Duodenal mucosa (tissue), 2 donors: ENCODE measurements at regions not wholly inside any gene's neighbourhood (a gene's known extent, or its start where the extent isn't known, plus 50 kb on each side); places are given as distances from the start of the nearest gene placed in this dataset.

Source experiments
- H3K27ac ChIP-seq: one replicate; pipeline ENCODE4 v1.7.0; 2013; ENCODE audit warnings: low read depth, low read length
- H3K27me3 ChIP-seq, 2 donors: one replicate each; pipeline ENCODE4 v1.7.0; 2013; ENCODE audit warnings: low read length in 2 of 2, control low read depth in 1 of 2; ENCODE audit not compliant: insufficient read depth in 2 of 2, control insufficient read depth in 1 of 2
- H3K36me3 ChIP-seq, 2 donors: one replicate each; pipeline ENCODE4 v1.7.0; 2013; ENCODE audit warnings: low read length in 2 of 2, control low read depth in 1 of 2; ENCODE audit not compliant: insufficient read depth in 2 of 2, control insufficient read depth in 1 of 2
- H3K4me1 ChIP-seq, 2 donors: one replicate each; pipeline ENCODE4 v1.7.0; 2013; ENCODE audit warnings: low read length in 2 of 2, control low read depth in 1 of 2; ENCODE audit not compliant: insufficient read depth in 2 of 2, control insufficient read depth in 1 of 2
- H3K4me3 ChIP-seq, 2 donors: one replicate each; pipeline ENCODE4 v1.7.0; 2013; ENCODE audit warnings: low read length in 2 of 2, low read depth in 1 of 2
- H3K9ac ChIP-seq, 2 donors: one replicate each; pipeline ENCODE4 v1.7.0; 2013; ENCODE audit warnings: low read length in 2 of 2, low read depth in 1 of 2
- H3K9me3 ChIP-seq, 2 donors: one replicate each; pipeline ENCODE4 v1.7.0; 2013; ENCODE audit warnings: low read length in 2 of 2, control low read depth in 1 of 2; ENCODE audit not compliant: control insufficient read depth in 1 of 2

DNA sequence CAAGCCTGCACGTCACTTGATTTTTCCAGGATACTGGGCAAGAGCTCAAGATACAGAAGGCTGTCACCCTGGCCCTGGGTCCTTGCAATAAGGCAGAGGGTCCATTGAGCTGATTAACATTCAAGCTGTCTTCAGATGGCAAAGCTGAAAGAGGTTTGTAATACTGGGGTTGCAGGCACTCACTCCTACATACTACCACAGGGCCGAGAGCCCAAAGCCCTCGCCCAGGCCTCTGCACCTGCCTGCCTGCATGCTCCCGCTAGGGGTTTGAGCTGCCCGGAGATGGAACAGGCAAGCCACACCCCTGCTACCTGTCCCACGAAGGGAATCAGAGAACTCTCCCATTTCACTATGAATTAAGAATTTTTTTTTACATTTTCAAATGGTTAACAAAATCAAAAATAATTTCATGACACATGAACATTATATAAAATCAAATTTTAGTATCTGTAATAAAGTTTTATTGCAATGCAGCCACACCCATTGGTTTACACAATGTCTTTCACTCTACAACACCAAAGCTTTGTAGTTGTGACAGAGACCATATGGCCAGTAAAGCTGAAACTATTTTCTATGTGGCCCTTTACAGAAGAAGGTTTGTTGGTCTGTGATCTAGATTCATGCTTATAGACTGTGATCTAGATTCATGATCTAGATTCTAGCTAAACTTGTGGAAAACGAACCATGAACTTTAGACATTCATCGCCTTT is 530.4 kb upstream of the IGFBP7 start:
- Histone ChIP-seq H3K9ac (no peak overlapping the region), H3K27me3 (no peaks in the 10 kb centered on the region), H3K4me3 (no peak overlapping the region), H3K36me3 (no peaks in the 10 kb centered on the region), H3K9me3 (no peaks in the 10 kb centered on the region), H3K4me1 (no peaks in the 10 kb centered on the region), H3K27ac (no peak overlapping the region)

DNA sequence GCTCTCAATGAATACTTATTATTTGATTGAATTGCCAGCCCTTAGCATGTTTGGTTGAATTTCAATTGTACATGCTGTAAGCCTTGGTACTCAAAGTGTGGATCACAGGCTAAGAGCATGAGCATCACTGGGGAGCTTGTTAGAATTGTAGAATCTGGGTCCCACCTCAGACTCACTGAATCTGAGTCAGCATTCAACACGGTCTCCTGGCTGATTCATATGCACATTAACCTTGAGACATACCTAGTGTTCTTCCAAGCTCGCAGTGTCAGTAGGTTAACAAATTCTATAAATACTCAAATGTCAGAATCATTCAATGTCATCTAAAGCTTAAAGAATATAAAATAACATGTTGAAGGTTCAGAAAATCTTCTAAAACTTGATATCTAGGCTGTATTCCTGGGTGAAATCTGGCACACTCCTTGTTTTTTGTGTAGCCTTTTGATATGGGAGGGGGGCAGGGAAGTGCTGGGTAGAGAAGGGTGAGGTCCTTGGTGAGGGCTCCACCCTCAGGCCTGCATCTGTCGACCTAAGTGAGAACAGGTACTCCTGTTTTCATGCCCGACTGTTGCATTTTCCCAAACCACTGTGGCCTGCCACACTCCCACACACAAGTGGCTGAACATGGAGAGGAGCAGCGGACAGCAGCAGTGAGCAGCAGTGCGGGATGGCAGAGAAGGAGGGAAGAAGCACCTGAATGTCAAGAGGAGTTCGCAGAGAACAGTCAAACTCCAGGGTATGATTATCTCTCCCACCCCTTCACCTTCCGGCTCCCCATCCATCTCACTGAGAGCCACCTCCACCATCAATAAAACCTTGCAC is 529.6 kb upstream of the IGFBP7 start:
- Histone ChIP-seq H3K27me3 (no peaks in the 10 kb centered on the region), H3K36me3 (no peaks in the 10 kb centered on the region), H3K4me3 (no peak overlapping the region), H3K27ac (no peak overlapping the region), H3K9ac (no peak overlapping the region), H3K9me3 (no peaks in the 10 kb centered on the region), H3K4me1 (no peaks in the 10 kb centered on the region)

DNA sequence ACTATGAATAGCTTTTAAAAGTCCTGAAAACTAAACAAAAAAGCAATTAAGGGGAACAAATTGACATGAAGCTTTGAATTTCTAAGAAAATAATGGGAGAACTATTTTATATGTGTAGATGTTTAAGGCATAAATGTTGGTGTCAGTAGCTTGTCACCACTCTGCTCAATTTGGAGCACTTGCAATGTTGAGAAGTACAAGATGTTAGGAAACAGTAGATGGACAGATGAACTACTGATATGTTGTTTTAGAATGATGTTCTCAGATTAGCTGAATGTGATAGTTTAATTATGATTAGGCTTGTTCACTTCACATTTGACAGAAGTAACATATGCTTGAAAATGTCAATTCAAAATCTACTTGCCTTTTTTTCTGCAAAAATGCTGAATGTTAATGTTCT is 525.7 kb upstream of the IGFBP7 start:
- Histone ChIP-seq H3K4me1 (no peaks in the 10 kb centered on the region), H3K27me3 (no peaks in the 10 kb centered on the region), H3K4me3 (no peak overlapping the region), H3K36me3 (no peaks in the 10 kb centered on the region), H3K9ac (no peak overlapping the region), H3K27ac (no peak overlapping the region), H3K9me3 (no peaks in the 10 kb centered on the region)

DNA sequence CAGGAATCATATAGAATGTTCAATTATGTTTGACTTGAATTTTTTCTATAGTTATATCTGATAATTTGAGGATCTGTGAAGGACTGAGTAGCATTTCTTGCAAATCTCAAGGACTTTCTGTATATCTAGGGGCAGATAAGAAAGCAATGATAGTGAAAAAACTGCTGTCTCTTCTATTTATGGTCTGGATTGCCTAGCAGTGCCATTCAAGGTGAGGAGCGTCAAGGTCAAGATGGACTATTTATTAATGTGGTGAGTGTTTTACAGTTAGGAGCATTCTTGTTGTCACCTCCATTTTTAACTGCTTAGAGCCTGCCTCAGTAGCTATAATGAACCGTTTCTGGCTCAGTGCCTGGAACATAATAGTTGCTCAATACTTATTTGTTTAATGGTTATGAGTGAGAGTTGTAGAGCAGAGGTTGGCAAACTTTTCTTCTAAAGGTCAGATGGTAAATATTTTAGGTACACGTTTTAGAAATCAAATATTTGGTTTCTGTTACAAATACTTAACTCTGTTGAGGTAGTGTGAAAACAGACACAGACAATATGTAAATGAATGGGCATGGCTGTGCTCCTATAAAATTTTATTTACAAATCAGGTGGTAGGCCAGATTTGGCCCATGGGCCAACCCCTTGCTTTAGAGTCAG is 523.2 kb upstream of the IGFBP7 start:
- no peaks in the 10 kb centered on the region for H3K4me1 ChIP-seq
- H3K27ac ChIP-seq = no peak overlapping the region
- no peaks in the 10 kb centered on the region for H3K27me3 ChIP-seq
- H3K4me3 ChIP-seq = no peak overlapping the region
- no peaks in the 10 kb centered on the region for H3K9me3 ChIP-seq
- H3K9ac ChIP-seq = no peak overlapping the region
- no peaks in the 10 kb centered on the region for H3K36me3 ChIP-seq

DNA sequence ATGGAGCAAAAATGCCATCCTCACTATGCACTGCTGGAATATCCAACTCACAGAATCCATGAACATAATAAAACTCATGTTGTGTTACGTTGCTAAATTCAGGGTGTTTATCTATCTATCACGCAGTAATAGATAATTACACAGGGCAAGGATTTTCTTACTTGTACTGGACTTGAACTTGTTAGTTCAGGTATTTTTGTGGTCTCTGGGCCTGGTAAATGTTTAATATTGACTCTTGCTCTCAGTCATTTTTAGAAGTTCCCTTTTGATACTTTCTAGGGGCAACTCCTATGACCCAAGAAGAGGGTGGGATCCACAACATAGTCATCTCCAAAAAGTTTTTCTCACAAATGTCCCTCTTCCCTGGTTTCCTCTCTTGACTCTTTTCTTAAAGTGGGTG is 522.4 kb upstream of the IGFBP7 start:
- no peaks in the 10 kb centered on the region for H3K9me3 ChIP-seq
- H3K4me3 ChIP-seq = no peak overlapping the region
- no peak overlapping the region for H3K9ac ChIP-seq
- no peaks in the 10 kb centered on the region for H3K27me3 ChIP-seq
- no peak overlapping the region for H3K27ac ChIP-seq
- no peaks in the 10 kb centered on the region for H3K4me1 ChIP-seq
- no peaks in the 10 kb centered on the region for H3K36me3 ChIP-seq

DNA sequence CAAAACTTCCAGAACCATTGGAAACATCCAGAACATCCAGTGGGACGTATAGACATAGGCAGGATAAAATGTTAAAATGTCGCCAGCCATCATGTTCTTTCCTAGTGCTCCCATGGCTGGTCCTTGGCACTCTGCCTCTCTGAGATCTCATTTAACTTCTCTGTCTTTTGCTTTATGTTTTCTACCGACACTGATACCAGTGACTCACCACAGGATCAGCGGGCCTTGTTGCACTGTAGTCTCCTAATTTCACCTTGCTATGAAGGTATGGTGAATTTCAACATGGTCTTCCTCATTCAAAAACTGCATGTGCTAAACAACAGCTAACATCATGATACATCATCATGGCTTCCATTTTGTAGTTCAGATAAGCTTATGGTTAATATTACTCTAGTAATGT is 521.0 kb upstream of the IGFBP7 start:
- Histone ChIP-seq H3K4me1 (no peaks in the 10 kb centered on the region), H3K9ac (no peak overlapping the region), H3K9me3 (peaks cover 0 to 2% of the 10 kb centered on the region in 2 donors), H3K27ac (no peak overlapping the region), H3K27me3 (no peaks in the 10 kb centered on the region), H3K4me3 (no peak overlapping the region), H3K36me3 (no peaks in the 10 kb centered on the region)

DNA sequence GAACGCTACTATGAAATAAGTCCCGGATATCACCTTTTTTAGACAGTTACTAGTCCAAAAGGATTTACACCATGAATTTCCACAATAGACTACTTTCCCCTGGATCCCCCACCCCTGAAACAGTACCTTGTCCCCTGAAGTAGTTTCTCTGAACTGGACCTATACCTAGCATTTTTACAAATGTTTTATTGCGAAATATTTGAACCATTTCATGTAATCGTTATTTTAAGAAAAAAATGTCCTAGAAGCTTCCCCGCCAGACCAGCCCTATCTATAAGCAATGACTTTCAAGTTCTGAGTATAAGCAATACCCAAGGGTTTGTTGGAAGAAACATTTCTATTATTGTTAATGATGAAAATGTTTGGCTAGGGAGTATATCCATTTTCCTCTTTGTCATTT is 517.8 kb upstream of the IGFBP7 start:
- no peak overlapping the region for H3K9ac ChIP-seq
- H3K27ac ChIP-seq = no peak overlapping the region
- H3K36me3 ChIP-seq = no peaks in the 10 kb centered on the region

DNA sequence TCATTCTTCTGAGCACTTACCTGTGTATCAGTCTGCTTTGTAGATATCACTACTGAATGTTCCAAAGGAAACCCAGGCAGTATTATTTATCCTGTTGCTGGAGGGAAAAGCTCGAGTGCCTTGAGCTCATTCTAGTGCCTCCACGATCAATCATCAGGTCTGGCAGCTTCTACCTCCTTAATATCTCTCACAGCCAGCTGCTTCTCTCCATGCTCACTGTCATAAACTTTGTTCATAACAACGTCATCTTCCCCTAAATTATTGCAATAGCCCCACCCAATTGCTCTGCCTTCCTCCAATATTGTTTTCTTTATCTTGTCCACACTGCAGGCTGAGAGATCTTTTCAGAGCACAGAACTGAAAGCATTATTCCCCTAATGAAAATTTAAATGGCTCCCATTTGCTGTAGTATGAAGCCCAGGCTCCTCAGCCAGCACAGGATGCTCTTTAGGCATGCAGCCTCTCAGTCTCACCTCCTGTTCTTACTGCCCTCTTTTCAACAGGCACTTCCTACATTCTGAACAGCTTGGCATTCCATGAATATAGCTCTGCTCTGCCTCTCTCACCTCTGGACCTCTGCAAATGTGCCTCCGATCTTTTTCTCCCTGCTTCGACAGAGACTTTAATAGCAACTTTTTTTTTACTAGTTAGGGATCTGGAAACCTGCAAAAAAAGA is 504.2 kb upstream of the IGFBP7 start:
- Histone ChIP-seq H3K36me3 (no peaks in the 10 kb centered on the region), H3K9me3 (no peaks in the 10 kb centered on the region), H3K27ac (no peak overlapping the region), H3K4me3 (no peak overlapping the region), H3K4me1 (no peaks in the 10 kb centered on the region), H3K27me3 (no peaks in the 10 kb centered on the region), H3K9ac (no peak overlapping the region)

More for the DNA sequence above, 517.8 kb upstream of the IGFBP7 start:
- H3K27me3 ChIP-seq = no peaks in the 10 kb centered on the region
- H3K4me1 ChIP-seq = no peaks in the 10 kb centered on the region
- H3K4me3 ChIP-seq = no peak overlapping the region
- H3K9me3 ChIP-seq = peaks cover 0 to 6% of the 10 kb centered on the region in 2 donors

DNA sequence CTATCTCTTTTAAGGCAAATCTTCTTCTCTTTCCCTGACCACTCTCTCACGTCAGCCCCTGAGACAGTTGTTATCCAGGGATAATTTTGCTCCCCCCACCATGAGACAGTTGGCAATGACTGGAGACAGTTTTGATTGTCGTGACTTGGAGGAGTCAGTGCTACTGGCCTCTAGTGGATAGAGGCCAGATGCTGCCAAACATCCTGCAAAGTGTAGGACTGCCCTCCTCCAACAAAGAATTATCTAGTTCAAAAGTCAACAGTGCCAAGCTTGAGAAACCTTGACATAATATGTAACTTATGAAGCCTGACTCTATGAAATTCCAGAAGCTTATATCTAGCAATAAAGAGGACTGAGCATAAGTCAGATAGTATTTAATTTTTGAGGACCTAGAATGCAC is 502.1 kb upstream of the IGFBP7 start:
- Histone ChIP-seq H3K27ac (no peak overlapping the region), H3K36me3 (no peaks in the 10 kb centered on the region), H3K9ac (no peak overlapping the region), H3K9me3 (no peaks in the 10 kb centered on the region), H3K4me1 (no peaks in the 10 kb centered on the region), H3K4me3 (no peak overlapping the region), H3K27me3 (no peaks in the 10 kb centered on the region)
